ENCODE measurements at regions not wholly inside any gene's neighbourhood (a gene's known extent, or its start where the extent isn't known, plus 50 kb on each side); places are given as distances from the start of the nearest gene placed in this dataset.

GRCh38 chr5:129163810-129164378 is 69.3 kb downstream of the ISOC1 start:
- TF ChIP-seq GATA3 (IDR thresholded peaks at IDR 0.05; ENCODE audit: low read depth, low read length): no peak

GRCh38 chr5:129170050-129170449 is 75.5 kb downstream of the ISOC1 start:
- TF ChIP-seq GATA3 (IDR thresholded peaks at IDR 0.05; ENCODE audit: low read depth, low read length) (no peak), GATA2 (IDR thresholded peaks at IDR 0.05; ENCODE audit: low read depth, low read length) (no peak)

- TF ChIP-seq GATA3 (IDR thresholded peaks at IDR 0.05; ENCODE audit: low read depth, low read length): no peak
- TF ChIP-seq GATA2 (IDR thresholded peaks at IDR 0.05; ENCODE audit: low read depth, low read length): no peak
Measured at GRCh38 chr5:129171194-129171944, 76.8 kb downstream of the ISOC1 start.

GRCh38 chr5:129172580-129172979 is 78.0 kb downstream of the ISOC1 start:
- no peak for TF ChIP-seq GATA3 (IDR thresholded peaks at IDR 0.05; ENCODE audit: low read depth, low read length)
- no peak for TF ChIP-seq GATA2 (IDR thresholded peaks at IDR 0.05; ENCODE audit: low read depth, low read length)

- TF ChIP-seq GATA3 (IDR thresholded peaks at IDR 0.05; ENCODE audit: low read depth, low read length) (no peak), GATA2 (IDR thresholded peaks at IDR 0.05; ENCODE audit: low read depth, low read length) (no peak)
Measured at GRCh38 chr5:129173771-129174170, 79.2 kb downstream of the ISOC1 start.

GRCh38 chr5:129174480-129174879 is 79.9 kb downstream of the ISOC1 start:
- TF ChIP-seq GATA2 (IDR thresholded peaks at IDR 0.05; ENCODE audit: low read depth, low read length) (no peak), GATA3 (IDR thresholded peaks at IDR 0.05; ENCODE audit: low read depth, low read length) (no peak)

- no peak for TF ChIP-seq GATA3 (IDR thresholded peaks at IDR 0.05; ENCODE audit: low read depth, low read length)
- TF ChIP-seq GATA2 (IDR thresholded peaks at IDR 0.05; ENCODE audit: low read depth, low read length): no peak
Measured at GRCh38 chr5:129177451-129177850, 82.9 kb downstream of the ISOC1 start.

GRCh38 chr5:129199308-129199707 is 104.8 kb downstream of the ISOC1 start:
- TF ChIP-seq GATA3 (IDR thresholded peaks at IDR 0.05; ENCODE audit: low read depth, low read length) (no peak), GATA2 (IDR thresholded peaks at IDR 0.05; ENCODE audit: low read depth, low read length) (no peak)

GRCh38 chr5:129204525-129204924 is 110.0 kb downstream of the ISOC1 start:
- TF ChIP-seq GATA2 (IDR thresholded peaks at IDR 0.05; ENCODE audit: low read depth, low read length) (no peak), GATA3 (IDR thresholded peaks at IDR 0.05; ENCODE audit: low read depth, low read length) (no peak)

- no peak for TF ChIP-seq GATA2 (IDR thresholded peaks at IDR 0.05; ENCODE audit: low read depth, low read length)
Measured at GRCh38 chr5:129216001-129216400, 121.5 kb downstream of the ISOC1 start.

- TF ChIP-seq GATA3 (IDR thresholded peaks at IDR 0.05; ENCODE audit: low read depth, low read length): no peak
- TF ChIP-seq GATA2 (IDR thresholded peaks at IDR 0.05; ENCODE audit: low read depth, low read length): no peak
Measured at GRCh38 chr5:129217179-129217578, 122.6 kb downstream of the ISOC1 start.

- TF ChIP-seq GATA3 (IDR thresholded peaks at IDR 0.05; ENCODE audit: low read depth, low read length) (no peak), GATA2 (IDR thresholded peaks at IDR 0.05; ENCODE audit: low read depth, low read length) (no peak)
Measured at GRCh38 chr5:129223178-129223577, 128.6 kb downstream of the ISOC1 start.

GRCh38 chr5:129228577-129228976 is 134.0 kb downstream of the ISOC1 start:
- TF ChIP-seq GATA3 (IDR thresholded peaks at IDR 0.05; ENCODE audit: low read depth, low read length) (no peak), GATA2 (IDR thresholded peaks at IDR 0.05; ENCODE audit: low read depth, low read length) (no peak)

GRCh38 chr5:129241755-129242154 is 147.2 kb downstream of the ISOC1 start:
- no peak for TF ChIP-seq GATA2 (IDR thresholded peaks at IDR 0.05; ENCODE audit: low read depth, low read length)
- no peak for TF ChIP-seq GATA3 (IDR thresholded peaks at IDR 0.05; ENCODE audit: low read depth, low read length)

GRCh38 chr5:129243039-129243438 is 148.5 kb downstream of the ISOC1 start:
- TF ChIP-seq GATA3 (IDR thresholded peaks at IDR 0.05; ENCODE audit: low read depth, low read length): peak; percentile 85
- TF ChIP-seq GATA2 (IDR thresholded peaks at IDR 0.05; ENCODE audit: low read depth, low read length): peak; percentile 66; the same call in 1 of the 2 replicates

Measured in SH-SY5Y (cell line).